ENCODE measurements at regions not wholly inside any gene's neighbourhood (a gene's known extent, or its start where the extent isn't known, plus 50 kb on each side); places are given as distances from the start of the nearest gene placed in this dataset.

GRCh38 chr2:125850541-125850940, 805.4 kb upstream of the GYPC start:
- ChIA-PET CTCF (no interaction called here), POLR2A (ENCODE audit: low non-redundant PET) (no interaction called here)
- BruUV-seq (replicated peaks): no TSS peak
- no peaks in the 10 kb centered on the region for H3K9me3 ChIP-seq (ENCODE audit: low read depth, low read length, poor library complexity, severe bottlenecking)
- no peak overlapping the region for H3K4me3 ChIP-seq (ENCODE audit: low read depth, low read length, poor library complexity, severe bottlenecking)
- TF ChIP-seq CTCF (conservative IDR thresholded peaks at IDR 0.05; ENCODE audit: low read depth, low read length): no peak
- no peak for TF ChIP-seq EZH2 (IDR thresholded peaks at IDR 0.05; ENCODE audit: borderline replicate concordance, low read depth, low read length, poor library complexity, severe bottlenecking)
- H3K27ac ChIP-seq (ENCODE audit: low read depth, low read length, poor library complexity, severe bottlenecking): no peak overlapping the region
- intact Hi-C loops (cut with micrococcal nuclease; ENCODE audit: unreplicated experiment): no loop called here
- H3K4me1 ChIP-seq (ENCODE audit: insufficient read depth, low read length, poor library complexity, severe bottlenecking): no peaks in the 10 kb centered on the region
- no peak for DNase-seq (ENCODE audit: low spot score)
- no peaks in the 10 kb centered on the region for H3K36me3 ChIP-seq (ENCODE audit: insufficient read depth, low read length, poor library complexity, severe bottlenecking)
- H3K27me3 ChIP-seq (replicated peaks; ENCODE audit: insufficient read depth, low read depth, low read length, poor library complexity): no peaks in the 10 kb centered on the region

DNA sequence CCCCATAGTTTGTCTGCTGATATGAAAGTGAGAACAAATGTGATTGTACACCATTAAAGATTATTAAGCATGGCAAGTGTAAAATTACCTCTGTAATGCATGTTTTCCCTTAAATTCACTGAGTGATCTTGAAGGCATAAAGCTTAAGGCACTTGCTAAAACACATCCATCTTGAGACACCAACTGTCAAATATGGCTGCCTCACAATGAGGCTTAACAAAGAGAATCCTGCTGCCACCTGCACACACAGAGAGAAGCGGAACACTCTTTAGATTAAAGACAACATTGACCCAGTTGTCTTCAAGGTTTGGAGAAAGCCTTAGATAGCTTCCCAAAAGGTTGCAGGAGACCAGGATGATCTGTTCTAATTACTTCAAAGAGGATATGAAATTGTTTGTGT, 803.6 kb upstream of the GYPC start:
- Histone ChIP-seq H3K36me3 (ENCODE audit: insufficient read depth, low read length, poor library complexity, severe bottlenecking) (no peaks in the 10 kb centered on the region), H3K27ac (ENCODE audit: low read depth, low read length, poor library complexity, severe bottlenecking) (no peak overlapping the region), H3K4me3 (ENCODE audit: low read depth, low read length, poor library complexity, severe bottlenecking) (no peak overlapping the region), H3K9me3 (ENCODE audit: low read depth, low read length, poor library complexity, severe bottlenecking) (no peaks in the 10 kb centered on the region), H3K4me1 (ENCODE audit: insufficient read depth, low read length, poor library complexity, severe bottlenecking) (no peaks in the 10 kb centered on the region), H3K27me3 (replicated peaks; ENCODE audit: insufficient read depth, low read depth, low read length, poor library complexity) (no peaks in the 10 kb centered on the region)
- ChIA-PET CTCF (no interaction called here), POLR2A (ENCODE audit: low non-redundant PET) (no interaction called here)
- DNase-seq (ENCODE audit: low spot score): no peak
- intact Hi-C loops (cut with micrococcal nuclease; ENCODE audit: unreplicated experiment): no loop called here
- BruUV-seq (replicated peaks): no TSS peak
- TF ChIP-seq CTCF (conservative IDR thresholded peaks at IDR 0.05; ENCODE audit: low read depth, low read length): no peak
- no peak for TF ChIP-seq EZH2 (IDR thresholded peaks at IDR 0.05; ENCODE audit: borderline replicate concordance, low read depth, low read length, poor library complexity, severe bottlenecking)

DNA sequence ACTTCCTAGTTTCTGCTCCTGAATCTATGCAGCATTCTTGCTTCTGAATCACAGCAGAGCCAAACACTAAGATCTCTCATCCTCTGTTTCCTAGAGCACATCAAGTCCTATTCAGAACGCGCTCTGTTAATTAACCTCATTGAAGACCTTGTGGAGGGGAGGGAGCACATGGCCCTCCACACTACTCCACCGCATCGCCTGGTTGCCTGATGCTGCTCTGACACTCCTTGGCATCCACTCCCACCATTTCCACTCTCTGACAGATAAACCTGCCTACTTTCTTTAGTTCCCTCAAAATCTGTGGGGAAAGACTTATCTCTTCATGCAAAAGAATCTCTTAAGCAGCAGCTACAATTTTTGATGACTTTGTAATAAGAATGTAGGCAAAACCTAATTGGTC, 802.3 kb upstream of the GYPC start:
- intact Hi-C loops (cut with micrococcal nuclease; ENCODE audit: unreplicated experiment): no loop called here
- BruUV-seq (replicated peaks): no TSS peak
- H3K4me3 ChIP-seq (ENCODE audit: low read depth, low read length, poor library complexity, severe bottlenecking): no peak overlapping the region
- no peak for TF ChIP-seq EZH2 (IDR thresholded peaks at IDR 0.05; ENCODE audit: borderline replicate concordance, low read depth, low read length, poor library complexity, severe bottlenecking)
- CTCF ChIA-PET: no interaction called here
- no peaks in the 10 kb centered on the region for H3K27me3 ChIP-seq (replicated peaks; ENCODE audit: insufficient read depth, low read depth, low read length, poor library complexity)
- POLR2A ChIA-PET (ENCODE audit: low non-redundant PET): no interaction called here
- H3K27ac ChIP-seq (ENCODE audit: low read depth, low read length, poor library complexity, severe bottlenecking): no peak overlapping the region
- no peak for DNase-seq (ENCODE audit: low spot score)
- H3K36me3 ChIP-seq (ENCODE audit: insufficient read depth, low read length, poor library complexity, severe bottlenecking): no peaks in the 10 kb centered on the region
- H3K9me3 ChIP-seq (ENCODE audit: low read depth, low read length, poor library complexity, severe bottlenecking): no peaks in the 10 kb centered on the region
- H3K4me1 ChIP-seq (ENCODE audit: insufficient read depth, low read length, poor library complexity, severe bottlenecking): no peaks in the 10 kb centered on the region

DNA sequence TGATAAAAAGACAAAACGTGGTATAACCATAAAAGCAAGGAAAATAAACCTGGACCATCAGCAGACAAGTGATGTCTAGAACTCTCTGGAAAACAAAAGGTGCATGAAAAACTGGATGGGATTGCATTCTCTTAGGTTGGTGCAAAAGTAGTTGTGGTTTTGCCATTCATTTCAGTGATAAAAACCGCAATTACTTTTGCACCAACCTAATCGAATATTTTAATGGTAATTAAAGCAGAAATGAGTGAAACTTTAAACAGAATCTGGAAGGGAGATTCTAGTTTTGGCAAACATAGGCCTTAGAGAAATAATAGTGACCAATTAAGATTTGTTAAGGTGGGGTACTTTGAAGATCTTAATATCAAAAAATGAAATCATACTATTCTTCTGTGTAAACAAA, 800.8 kb upstream of the GYPC start:
- DNase-seq (ENCODE audit: low spot score): no peak
- intact Hi-C loops (cut with micrococcal nuclease; ENCODE audit: unreplicated experiment): no loop called here
- Histone ChIP-seq H3K27ac (ENCODE audit: low read depth, low read length, poor library complexity, severe bottlenecking) (no peak overlapping the region), H3K36me3 (ENCODE audit: insufficient read depth, low read length, poor library complexity, severe bottlenecking) (no peaks in the 10 kb centered on the region), H3K4me3 (ENCODE audit: low read depth, low read length, poor library complexity, severe bottlenecking) (no peak overlapping the region), H3K9me3 (ENCODE audit: low read depth, low read length, poor library complexity, severe bottlenecking) (no peaks in the 10 kb centered on the region), H3K4me1 (ENCODE audit: insufficient read depth, low read length, poor library complexity, severe bottlenecking) (no peaks in the 10 kb centered on the region), H3K27me3 (replicated peaks; ENCODE audit: insufficient read depth, low read depth, low read length, poor library complexity) (no peaks in the 10 kb centered on the region)
- CTCF ChIA-PET: no interaction called here
- TF ChIP-seq EZH2 (IDR thresholded peaks at IDR 0.05; ENCODE audit: borderline replicate concordance, low read depth, low read length, poor library complexity, severe bottlenecking) (no peak), CTCF (conservative IDR thresholded peaks at IDR 0.05; ENCODE audit: low read depth, low read length) (no peak)
- BruUV-seq (replicated peaks): no TSS peak
- POLR2A ChIA-PET (ENCODE audit: low non-redundant PET): no interaction called here
